ENCODE measurements at regions not wholly inside any gene's neighbourhood (a gene's known extent, or its start where the extent isn't known, plus 50 kb on each side); places are given as distances from the start of the nearest gene placed in this dataset.

DNA sequence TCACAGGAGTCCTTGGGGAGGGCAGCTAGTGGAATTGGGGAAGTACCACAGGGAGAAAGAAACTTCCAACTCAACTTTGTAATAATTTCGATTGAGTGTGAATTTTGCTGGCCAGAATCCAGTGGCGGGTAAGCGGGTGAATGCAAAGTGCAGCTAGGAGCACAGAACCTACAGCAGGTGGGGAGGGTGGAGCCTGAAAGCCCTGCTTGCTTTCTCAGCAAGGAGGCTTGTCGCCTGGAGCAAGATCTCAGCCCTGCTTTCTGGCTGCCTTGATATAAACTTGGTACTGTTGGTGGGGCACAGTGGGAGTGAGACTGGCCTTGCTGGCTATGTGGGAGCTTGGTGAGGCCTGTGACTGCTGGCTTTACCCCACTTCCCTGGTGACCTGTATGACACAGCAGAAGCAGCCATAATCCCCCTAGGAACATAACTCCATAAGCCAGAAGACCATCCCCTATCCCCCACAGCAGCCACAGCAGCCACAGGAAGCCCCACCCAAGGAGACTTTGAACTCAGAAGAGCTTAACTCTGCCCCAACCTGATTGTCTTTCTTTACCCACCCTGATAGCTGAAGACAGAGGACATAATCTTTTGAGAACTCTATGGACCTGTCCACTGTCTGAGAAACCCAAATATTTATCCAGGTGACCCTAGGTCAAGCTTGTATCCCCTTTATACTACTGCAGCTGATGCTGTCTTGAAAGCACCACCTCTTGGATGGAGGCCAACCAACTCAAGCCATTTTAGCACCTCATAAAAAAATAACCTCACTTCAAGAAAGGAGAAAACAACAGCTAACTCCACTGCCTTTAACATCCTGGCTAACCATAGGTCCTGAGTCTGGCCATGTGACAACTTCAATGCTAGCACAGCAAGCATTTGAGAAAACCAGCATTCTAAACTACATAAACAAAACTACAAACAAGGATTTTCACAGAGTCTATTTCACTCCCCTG, 87.2 kb upstream of the PDE5A start:
- TF ChIP-seq, protein P1, sequence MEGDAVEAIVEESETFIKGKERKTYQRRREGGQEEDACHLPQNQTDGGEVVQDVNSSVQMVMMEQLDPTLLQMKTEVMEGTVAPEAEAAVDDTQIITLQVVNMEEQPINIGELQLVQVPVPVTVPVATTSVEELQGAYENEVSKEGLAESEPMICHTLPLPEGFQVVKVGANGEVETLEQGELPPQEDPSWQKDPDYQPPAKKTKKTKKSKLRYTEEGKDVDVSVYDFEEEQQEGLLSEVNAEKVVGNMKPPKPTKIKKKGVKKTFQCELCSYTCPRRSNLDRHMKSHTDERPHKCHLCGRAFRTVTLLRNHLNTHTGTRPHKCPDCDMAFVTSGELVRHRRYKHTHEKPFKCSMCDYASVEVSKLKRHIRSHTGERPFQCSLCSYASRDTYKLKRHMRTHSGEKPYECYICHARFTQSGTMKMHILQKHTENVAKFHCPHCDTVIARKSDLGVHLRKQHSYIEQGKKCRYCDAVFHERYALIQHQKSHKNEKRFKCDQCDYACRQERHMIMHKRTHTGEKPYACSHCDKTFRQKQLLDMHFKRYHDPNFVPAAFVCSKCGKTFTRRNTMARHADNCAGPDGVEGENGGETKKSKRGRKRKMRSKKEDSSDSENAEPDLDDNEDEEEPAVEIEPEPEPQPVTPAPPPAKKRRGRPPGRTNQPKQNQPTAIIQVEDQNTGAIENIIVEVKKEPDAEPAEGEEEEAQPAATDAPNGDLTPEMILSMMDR (IDR thresholded peaks at IDR 0.05; ENCODE audit: low read depth, low read length) = no peak
- no peak for TF ChIP-seq MYC (IDR thresholded peaks at IDR 0.05; ENCODE audit: low read depth, low read length)
